Neutrophil (primary cell): ENCODE measurements at regions not wholly inside any gene's neighbourhood (a gene's known extent, or its start where the extent isn't known, plus 50 kb on each side); places are given as distances from the start of the nearest gene placed in this dataset.

Experiments used
- H3K27ac ChIP-seq: fragments of 200-600 bp; sonication (generic); 2 replicates; pipeline ENCODE4 v1.5.1; 2016; ENCODE audit warnings: mild to moderate bottlenecking, moderate library complexity
- H3K27me3 ChIP-seq: fragments of 200-600 bp; sonication (generic); 2 replicates; pipeline ENCODE4 v1.6.0; 2016; ENCODE audit warnings: mild to moderate bottlenecking
- H3K36me3 ChIP-seq: fragments of 200-600 bp; sonication (generic); 2 replicates; pipeline ENCODE4 v1.5.1; 2017
- H3K4me1 ChIP-seq, 2 experiments: fragments of 200-600 bp in 1 of 2; sonication (generic) in 1 of 2; 1 replicate in 1 of 2; 2 replicates in 1 of 2; pipeline versions ENCODE4 v1.5.1 to v1.6.1; 2013 to 2016; ENCODE audit warnings: low read depth in 1 of 2, low read length in 1 of 2, mild to moderate bottlenecking in 1 of 2, moderate library complexity in 1 of 2; ENCODE audit not compliant: control insufficient read depth in 1 of 2, insufficient read depth in 1 of 2
- H3K4me3 ChIP-seq, 2 experiments: fragments of 200-600 bp in 1 of 2; sonication (generic) in 1 of 2; 1 replicate in 1 of 2; 2 replicates in 1 of 2; pipeline ENCODE4 v1.5.1; 2013 to 2016; ENCODE audit warnings: low read depth in 1 of 2, low read length in 1 of 2, mild to moderate bottlenecking in 1 of 2, moderate library complexity in 1 of 2
- H3K9me3 ChIP-seq: fragments of 200-600 bp; sonication (generic); 2 replicates; pipeline ENCODE4 v1.5.1; 2016
- CTCF ChIP-seq: fragments of 200-600 bp; sonication (generic); IDR thresholded peaks from 2 replicates; pipeline ENCODE4 v1.5.1; 2016; ENCODE audit warnings: antibody characterized with exemption

GRCh38 chr19:30082168-30082567, 140.1 kb downstream of the URI1 start:
- TF ChIP-seq CTCF: no peak
- Histone ChIP-seq H3K27ac (no peak overlapping the region), H3K27me3 (no peaks in the 10 kb centered on the region), H3K4me3 (no peak overlapping the region), H3K36me3 (no peaks in the 10 kb centered on the region), H3K9me3 (no peaks in the 10 kb centered on the region), H3K4me1 (no peaks in the 10 kb centered on the region)

GRCh38 chr19:30082611-30083010, 140.6 kb downstream of the URI1 start:
- no peak for TF ChIP-seq CTCF
- Histone ChIP-seq H3K36me3 (no peaks in the 10 kb centered on the region), H3K4me3 (no peak overlapping the region), H3K4me1 (no peaks in the 10 kb centered on the region), H3K9me3 (no peaks in the 10 kb centered on the region), H3K27me3 (no peaks in the 10 kb centered on the region), H3K27ac (no peak overlapping the region)

- H3K4me3 ChIP-seq: no peak overlapping the region
- no peak overlapping the region for H3K27ac ChIP-seq
- H3K9me3 ChIP-seq: no peaks in the 10 kb centered on the region
- no peak for TF ChIP-seq CTCF
- no peaks in the 10 kb centered on the region for H3K36me3 ChIP-seq
- H3K4me1 ChIP-seq: no peaks in the 10 kb centered on the region
- no peaks in the 10 kb centered on the region for H3K27me3 ChIP-seq
Observed at GRCh38 chr19:30083125-30083681, 141.2 kb downstream of the URI1 start.

- H3K4me1 ChIP-seq: no peaks in the 10 kb centered on the region
- no peaks in the 10 kb centered on the region for H3K9me3 ChIP-seq
- no peak for TF ChIP-seq CTCF
- H3K36me3 ChIP-seq: no peaks in the 10 kb centered on the region
- H3K27me3 ChIP-seq: no peaks in the 10 kb centered on the region
- H3K4me3 ChIP-seq: no peak overlapping the region
- H3K27ac ChIP-seq: no peak overlapping the region
Observed at GRCh38 chr19:30083701-30084156, 141.7 kb downstream of the URI1 start.

- no peak overlapping the region for H3K27ac ChIP-seq
- H3K4me1 ChIP-seq: no peaks in the 10 kb centered on the region
- TF ChIP-seq CTCF: no peak
- H3K36me3 ChIP-seq: no peaks in the 10 kb centered on the region
- H3K27me3 ChIP-seq: no peaks in the 10 kb centered on the region
- no peak overlapping the region for H3K4me3 ChIP-seq
- no peaks in the 10 kb centered on the region for H3K9me3 ChIP-seq
Observed at GRCh38 chr19:30084390-30084819, 142.4 kb downstream of the URI1 start.

- H3K36me3 ChIP-seq: no peaks in the 10 kb centered on the region
- no peaks in the 10 kb centered on the region for H3K27me3 ChIP-seq
- H3K4me3 ChIP-seq: no peak overlapping the region
- H3K9me3 ChIP-seq: no peaks in the 10 kb centered on the region
- no peak overlapping the region for H3K27ac ChIP-seq
- no peak for TF ChIP-seq CTCF
- no peaks in the 10 kb centered on the region for H3K4me1 ChIP-seq
Observed at GRCh38 chr19:30085394-30085793, 143.4 kb downstream of the URI1 start.
